ENCODE measurements at regions not wholly inside any gene's neighbourhood (a gene's known extent, or its start where the extent isn't known, plus 50 kb on each side); places are given as distances from the start of the nearest gene placed in this dataset.

GRCh38 chr12:107320033-107320928 lies 226.9 kb upstream of the CRY1 start:
- peak in 2 of 3 donors; percentile 36 to 74 for DNase-seq

GRCh38 chr12:107320929-107321631 lies 227.7 kb upstream of the CRY1 start:
- peak in 2 of 3 donors; percentile 27 to 73 for DNase-seq

- DNase-seq, result no peak
These were observed 228.7 kb upstream of the CRY1 start for GRCh38 chr12:107322063-107322462.

GRCh38 chr12:107325075-107325608 lies 231.8 kb upstream of the CRY1 start:
- DNase-seq, result no peak

GRCh38 chr12:107326237-107326636 lies 232.9 kb upstream of the CRY1 start:
- no peak for DNase-seq

GRCh38 chr12:107327651-107328182 lies 234.4 kb upstream of the CRY1 start:
- no peak for DNase-seq

GRCh38 chr12:107328442-107329133 lies 235.2 kb upstream of the CRY1 start:
- no peak for DNase-seq

- DNase-seq, result no peak
These were observed 236.4 kb upstream of the CRY1 start for GRCh38 chr12:107329569-107330324.

- DNase-seq, result no peak
These were observed 237.6 kb upstream of the CRY1 start for GRCh38 chr12:107330831-107331431.

- DNase-seq, result no peak
These were observed 238.1 kb upstream of the CRY1 start for GRCh38 chr12:107331471-107331870.

GRCh38 chr12:107331912-107332311 lies 238.6 kb upstream of the CRY1 start:
- DNase-seq, result no peak

GRCh38 chr12:107332743-107333142 lies 239.4 kb upstream of the CRY1 start:
- no peak for DNase-seq

GRCh38 chr12:107335802-107336570 lies 242.6 kb upstream of the CRY1 start:
- no peak for DNase-seq

GRCh38 chr12:107336695-107337094 lies 243.3 kb upstream of the CRY1 start:
- DNase-seq, result no peak

GRCh38 chr12:107337346-107338095 lies 244.2 kb upstream of the CRY1 start:
- no peak for DNase-seq

- no peak for DNase-seq
These were observed 246.1 kb upstream of the CRY1 start for GRCh38 chr12:107339487-107339886.

- DNase-seq, result no peak
These were observed 246.6 kb upstream of the CRY1 start for GRCh38 chr12:107339932-107340331.

GRCh38 chr12:107340898-107341297 lies 247.5 kb upstream of the CRY1 start:
- DNase-seq, result no peak

Measured in muscle of back (tissue), 3 donors.